ENCODE measurements at regions not wholly inside any gene's neighbourhood (a gene's known extent, or its start where the extent isn't known, plus 50 kb on each side); places are given as distances from the start of the nearest gene placed in this dataset.

- no peak for DNase-seq
Observed at GRCh38 chr22:48234011-48234410, 1471.6 kb downstream of the TBC1D22A start.

DNA sequence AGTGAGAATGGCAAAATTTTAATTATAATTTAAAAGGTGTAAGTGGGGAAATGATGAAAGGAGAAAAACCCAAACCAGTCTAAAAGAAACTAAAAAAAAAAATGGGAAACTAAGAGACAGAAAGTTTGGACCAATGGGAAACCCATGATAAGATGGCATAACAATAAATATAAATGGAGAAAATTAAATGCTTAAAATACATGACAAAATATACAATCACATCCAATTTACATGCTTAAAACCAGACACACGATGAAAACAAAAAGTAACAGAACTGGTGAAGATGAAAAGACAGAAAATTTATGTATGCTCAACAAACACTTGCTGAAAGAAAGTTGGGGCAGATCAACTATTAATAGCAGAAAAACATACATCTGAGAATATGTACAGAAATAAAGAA is 1471.1 kb downstream of the TBC1D22A start:
- no peak for DNase-seq

- DNase-seq: no peak
Observed at GRCh38 chr22:48228468-48228867, 1466.0 kb downstream of the TBC1D22A start.

DNA sequence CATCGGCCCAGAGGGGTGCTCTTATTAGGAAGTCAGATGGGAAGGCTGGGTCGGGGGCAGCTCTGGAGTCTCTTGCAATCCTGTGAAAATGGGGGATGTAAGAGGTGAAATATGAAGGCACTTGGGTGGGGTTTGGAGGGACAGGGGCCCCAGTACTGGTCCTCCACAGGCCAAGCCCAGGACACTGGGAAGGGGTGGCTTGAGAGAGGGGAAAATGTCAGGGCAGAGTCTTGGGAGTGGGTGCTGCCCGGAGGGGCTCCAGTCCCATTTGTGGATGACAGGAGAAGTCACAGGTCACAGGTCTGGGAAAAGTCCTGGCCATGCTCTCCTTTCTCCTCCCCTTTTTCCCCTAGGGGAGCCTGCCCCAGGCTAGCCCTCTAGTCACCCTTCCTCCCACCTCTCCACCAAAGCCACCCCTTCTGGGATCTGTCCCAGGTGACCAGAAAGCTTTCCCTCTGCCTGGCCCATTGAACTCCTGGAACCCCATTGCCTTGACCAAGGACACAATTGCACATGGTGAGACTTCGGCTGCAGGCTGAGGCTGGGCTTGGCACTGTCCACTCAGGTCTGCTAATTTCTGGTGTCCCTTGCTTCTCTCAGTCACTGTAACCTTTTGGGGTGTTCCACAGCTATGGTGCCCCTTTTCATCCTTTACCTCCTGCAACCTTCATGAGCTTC is 1465.0 kb downstream of the TBC1D22A start:
- DNase-seq: no peak

DNA sequence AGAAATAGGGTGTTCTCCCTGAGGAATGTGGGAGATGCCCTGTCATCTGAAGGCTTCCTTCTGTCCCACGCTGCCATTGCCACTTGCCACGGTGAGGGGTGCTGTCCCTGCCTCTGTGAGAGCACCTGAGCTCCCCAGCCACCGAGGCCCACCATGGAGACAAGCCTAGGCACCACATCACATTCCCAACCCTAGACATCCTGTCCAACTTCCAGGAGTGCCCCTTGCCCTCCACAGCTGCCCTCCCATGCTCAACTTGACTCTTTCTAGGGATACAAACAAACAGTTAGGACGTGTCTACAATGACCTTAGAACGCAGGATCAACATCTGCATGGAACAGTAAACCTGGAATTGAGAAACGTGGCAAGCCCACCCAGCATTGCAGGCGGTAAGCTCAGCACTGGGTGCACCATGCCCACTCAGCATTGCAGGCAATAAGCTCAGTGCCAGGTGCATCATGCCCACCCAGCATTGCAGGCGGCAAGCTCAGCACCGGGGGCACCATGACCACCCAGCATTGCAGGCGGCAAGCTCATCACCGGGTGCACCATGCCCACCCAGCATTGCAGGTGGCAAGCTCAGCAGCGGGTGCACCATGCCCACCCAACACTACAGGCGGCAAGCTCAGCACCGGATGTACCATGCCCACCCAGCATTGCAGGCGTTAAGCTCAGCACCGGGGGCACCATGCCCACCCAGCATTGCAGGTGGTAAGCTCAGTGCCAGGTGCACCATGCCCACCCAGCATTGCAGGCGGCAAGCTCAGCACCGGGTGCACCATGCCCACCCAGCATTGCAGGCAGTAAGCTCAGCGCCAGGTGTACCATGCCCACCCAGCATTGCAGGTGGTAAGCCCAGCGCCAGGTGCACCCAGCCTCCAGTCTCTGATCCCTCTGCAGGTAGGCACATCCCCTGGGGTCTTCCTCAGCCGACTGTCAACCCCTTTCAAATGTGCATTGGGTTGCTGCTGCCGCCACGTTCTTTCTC is 1463.9 kb downstream of the TBC1D22A start:
- DNase-seq: no peak

DNA sequence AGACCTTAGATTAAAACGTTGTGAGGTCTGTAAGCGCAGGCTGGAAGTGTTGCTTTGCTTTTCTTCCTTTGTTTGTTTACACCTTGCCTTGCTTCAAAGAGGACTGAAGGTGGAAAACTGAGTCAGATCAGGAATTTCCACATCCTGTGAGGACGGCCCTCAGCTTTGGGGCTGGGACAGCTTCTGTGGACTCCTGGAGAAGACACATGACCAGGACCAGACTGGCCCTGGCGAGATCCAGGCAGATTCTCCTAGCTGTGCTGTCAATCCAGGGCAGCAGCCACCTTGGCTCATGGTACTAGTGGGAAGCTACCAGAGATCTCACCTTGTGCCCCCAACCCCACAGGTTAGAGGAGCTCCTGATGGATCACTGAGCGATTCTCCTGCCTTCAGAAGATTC is 1461.9 kb downstream of the TBC1D22A start:
- no peak for DNase-seq

- DNase-seq: peak; percentile 10
Observed at GRCh38 chr22:48223488-48224190, 1461.2 kb downstream of the TBC1D22A start.

GRCh38 chr22:48222742-48223487 is 1460.5 kb downstream of the TBC1D22A start:
- DNase-seq: no peak

DNA sequence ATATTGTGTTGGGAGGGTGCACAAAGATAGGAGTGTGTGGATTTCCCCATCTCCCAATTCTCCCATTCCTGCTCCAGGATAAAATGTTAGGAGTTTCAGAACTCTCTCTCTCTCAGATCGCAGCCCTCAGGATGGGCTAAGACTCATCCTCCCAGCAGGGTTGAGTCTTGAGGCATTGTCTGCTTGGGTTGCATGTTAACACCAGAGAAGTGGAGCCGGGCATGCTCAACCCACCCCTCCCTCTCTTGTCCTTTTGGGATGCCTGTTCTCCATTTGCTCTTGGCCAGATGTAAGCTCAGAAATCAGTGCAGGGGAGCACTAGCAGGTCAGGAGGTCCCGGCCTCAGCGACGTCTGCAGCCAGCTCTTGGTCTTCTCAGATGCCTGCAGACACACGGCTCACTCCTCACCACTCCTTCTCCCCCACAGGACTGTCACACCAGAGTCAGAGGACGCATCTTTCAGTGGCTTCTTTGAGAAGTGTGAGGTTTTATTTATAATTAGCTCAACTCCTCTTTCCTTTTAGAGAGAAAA is 1456.5 kb downstream of the TBC1D22A start:
- no peak for DNase-seq

DNA sequence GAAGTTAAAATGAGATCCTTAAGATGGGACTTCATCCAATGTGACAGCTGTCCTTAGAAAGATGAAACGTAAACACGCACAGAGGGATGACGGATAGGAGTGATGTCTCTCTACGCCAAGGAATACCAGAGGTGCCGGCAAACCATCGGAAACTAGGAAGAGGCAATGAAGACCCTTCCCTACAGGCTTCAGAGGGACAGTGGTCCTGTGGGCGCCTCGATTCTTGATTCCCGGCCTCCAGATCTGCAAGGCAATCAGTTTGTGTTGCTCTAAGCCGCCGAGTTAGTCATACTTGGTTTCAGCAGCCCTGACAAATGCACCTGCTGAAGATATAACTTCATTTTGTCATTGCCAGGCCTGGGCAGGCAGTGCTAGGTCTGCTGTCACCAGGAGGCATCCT is 1455.1 kb downstream of the TBC1D22A start:
- DNase-seq: no peak

DNA sequence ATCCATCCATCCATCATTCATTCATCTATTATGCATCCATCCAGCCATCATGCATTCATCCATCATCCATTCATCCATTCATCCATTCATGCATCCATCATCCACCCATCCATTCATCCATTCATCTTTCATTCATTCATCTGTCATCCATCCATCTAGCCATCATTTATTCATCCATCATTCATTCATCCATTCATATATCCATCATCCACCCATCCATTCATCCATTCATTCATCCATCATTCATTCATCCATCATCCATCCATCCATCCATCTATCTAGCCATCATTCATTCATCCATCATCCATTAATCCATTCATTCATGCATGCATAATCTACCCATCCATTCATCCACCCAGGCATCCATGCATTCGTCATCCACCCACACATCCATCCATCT is 1450.3 kb downstream of the TBC1D22A start:
- DNase-seq: no peak

- DNase-seq: no peak
Observed at GRCh38 chr22:48210812-48211211, 1448.4 kb downstream of the TBC1D22A start.

GRCh38 chr22:48210198-48210580 is 1447.7 kb downstream of the TBC1D22A start:
- no peak for DNase-seq

- DNase-seq: no peak
Observed at GRCh38 chr22:48209473-48210197, 1447.2 kb downstream of the TBC1D22A start.

DNA sequence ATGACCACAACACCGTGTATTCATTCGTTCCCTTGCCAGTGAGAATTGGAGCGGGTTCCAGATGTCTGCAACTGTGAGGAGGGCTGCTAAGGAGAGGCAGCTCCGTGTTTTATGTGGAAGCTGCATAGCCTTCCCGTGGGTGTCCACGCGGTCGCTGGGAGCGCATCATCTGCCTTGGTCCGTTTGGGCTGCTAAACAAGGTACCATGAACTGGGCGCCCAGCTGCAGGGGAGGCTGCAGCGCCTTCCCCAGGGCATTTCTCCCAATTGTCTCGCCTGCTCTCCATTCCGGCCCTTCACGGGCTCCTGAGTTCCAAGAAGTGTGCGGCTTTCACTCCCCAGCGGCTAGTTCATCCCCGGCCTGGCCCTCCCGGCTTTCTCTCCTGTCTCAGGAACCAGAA is 1446.4 kb downstream of the TBC1D22A start:
- DNase-seq: no peak

DNA sequence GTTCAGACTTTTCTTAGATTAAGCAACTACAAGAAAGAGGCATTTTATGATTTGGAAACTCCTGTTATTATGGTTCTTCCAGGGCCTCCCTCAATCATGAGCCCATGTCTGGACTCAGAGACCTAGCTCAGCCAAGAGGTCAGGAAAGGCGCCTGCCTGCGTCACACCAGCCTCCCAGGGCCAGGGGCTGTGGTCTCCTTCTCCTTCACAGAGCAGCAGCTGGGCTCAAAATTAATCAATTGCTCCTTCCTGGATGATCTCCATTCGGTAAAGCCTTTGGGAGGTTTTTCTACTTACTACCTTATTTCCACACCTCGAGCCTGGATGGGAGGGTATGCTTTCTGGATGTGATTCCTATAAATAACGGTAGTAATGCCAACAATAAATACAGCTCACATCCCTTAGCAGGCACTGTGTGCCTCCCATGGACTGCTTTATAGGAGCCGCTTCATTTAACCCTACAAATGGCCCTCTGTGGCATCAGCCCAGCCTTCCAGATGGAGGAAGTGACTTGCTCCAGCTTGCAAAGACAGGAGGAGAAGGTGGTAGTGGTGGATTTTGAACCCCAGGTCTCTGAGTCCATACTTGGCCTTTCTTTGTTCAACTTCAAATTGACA is 1445.6 kb downstream of the TBC1D22A start:
- DNase-seq: no peak

DNA sequence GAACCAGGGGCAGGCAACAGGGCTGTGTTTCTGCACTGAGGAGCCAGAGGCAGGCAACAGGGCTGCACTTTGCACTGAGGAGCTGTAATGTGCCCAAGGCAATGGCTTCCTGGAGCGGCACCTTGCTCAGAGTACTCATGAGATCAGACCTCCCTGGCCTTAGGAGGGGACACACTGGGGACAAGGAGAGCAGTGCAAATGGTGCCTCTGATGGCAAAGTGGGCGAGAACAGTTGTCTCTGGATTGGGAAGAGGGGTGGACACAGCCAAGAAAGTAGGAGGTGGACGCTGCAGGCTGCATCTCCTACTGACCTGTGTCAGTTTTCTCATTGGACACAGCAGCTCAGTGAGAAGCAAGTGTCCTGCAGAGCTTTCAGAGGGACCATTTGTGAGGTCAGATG is 1443.3 kb downstream of the TBC1D22A start:
- no peak for DNase-seq

GRCh38 chr22:48205161-48205560 is 1442.7 kb downstream of the TBC1D22A start:
- no peak for DNase-seq

GRCh38 chr22:48204296-48204695 is 1441.8 kb downstream of the TBC1D22A start:
- no peak for DNase-seq

DNA sequence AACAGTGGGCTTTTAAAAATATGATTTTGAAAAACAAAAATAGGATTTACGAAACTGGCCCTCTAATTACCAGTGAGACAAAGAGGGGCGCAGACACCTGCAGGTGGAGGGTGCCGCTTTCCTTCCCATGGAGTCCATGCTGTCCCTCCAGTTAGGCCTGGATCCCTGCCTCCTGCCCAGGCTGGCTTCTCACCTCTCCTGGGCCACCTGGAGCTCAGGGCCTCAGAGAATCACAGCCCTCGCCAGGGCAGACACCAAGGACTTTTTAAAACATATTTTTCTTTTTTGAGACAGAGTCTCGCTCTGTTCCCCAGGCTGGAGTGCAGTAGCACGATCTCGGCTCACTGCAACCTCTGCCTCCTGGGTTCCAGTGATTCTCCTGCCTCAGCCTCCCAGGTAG is 1437.2 kb downstream of the TBC1D22A start:
- no peak for DNase-seq
